GM12865 (cell line): ENCODE measurements at regions not wholly inside any gene's neighbourhood (a gene's known extent, or its start where the extent isn't known, plus 50 kb on each side); places are given as distances from the start of the nearest gene placed in this dataset.

Experiments
- DNase-seq: peaks from one replicate; pipeline ENCODE4 v3.0.0; 2010; ENCODE audit warnings: low read depth
- H3K4me3 ChIP-seq: 2 replicates; pipeline ENCODE4 v1.5.1; 2011; ENCODE audit warnings: mild to moderate bottlenecking, low read depth, low read length, control low read depth
- TF ChIP-seq, protein P1 (sequence below): IDR thresholded peaks from 2 replicates; pipeline ENCODE4 v1.5.1; 2011; ENCODE audit warnings: low read length, control low read depth, low read depth, inconsistent platforms; ENCODE audit not compliant: insufficient read depth; ENCODE audit errors: missing control alignments

DNA sequence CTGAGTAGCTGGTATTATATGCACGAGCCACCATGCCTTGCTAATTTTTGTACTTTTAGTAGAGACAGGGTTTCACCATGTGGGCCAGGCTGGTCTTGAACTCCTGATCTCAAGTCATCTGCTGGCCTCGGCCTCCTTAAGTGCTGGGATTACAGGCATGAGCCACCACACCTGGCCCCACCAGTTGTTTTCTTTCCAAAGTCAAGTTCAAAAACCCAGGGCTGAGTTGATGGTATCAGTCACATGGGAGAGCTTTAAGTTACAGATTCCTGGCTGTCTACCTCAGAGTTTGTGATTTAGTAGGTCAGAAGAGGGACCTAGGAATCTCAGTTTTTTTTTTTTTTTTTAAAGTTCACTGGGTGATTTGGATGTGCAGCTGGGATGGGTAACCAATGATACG is 107.7 kb downstream of the SCP2D1 start:
- DNase-seq, result no peak
- H3K4me3 ChIP-seq, result no peak overlapping the region
- TF ChIP-seq, protein P1, sequence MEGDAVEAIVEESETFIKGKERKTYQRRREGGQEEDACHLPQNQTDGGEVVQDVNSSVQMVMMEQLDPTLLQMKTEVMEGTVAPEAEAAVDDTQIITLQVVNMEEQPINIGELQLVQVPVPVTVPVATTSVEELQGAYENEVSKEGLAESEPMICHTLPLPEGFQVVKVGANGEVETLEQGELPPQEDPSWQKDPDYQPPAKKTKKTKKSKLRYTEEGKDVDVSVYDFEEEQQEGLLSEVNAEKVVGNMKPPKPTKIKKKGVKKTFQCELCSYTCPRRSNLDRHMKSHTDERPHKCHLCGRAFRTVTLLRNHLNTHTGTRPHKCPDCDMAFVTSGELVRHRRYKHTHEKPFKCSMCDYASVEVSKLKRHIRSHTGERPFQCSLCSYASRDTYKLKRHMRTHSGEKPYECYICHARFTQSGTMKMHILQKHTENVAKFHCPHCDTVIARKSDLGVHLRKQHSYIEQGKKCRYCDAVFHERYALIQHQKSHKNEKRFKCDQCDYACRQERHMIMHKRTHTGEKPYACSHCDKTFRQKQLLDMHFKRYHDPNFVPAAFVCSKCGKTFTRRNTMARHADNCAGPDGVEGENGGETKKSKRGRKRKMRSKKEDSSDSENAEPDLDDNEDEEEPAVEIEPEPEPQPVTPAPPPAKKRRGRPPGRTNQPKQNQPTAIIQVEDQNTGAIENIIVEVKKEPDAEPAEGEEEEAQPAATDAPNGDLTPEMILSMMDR, result no peak

DNA sequence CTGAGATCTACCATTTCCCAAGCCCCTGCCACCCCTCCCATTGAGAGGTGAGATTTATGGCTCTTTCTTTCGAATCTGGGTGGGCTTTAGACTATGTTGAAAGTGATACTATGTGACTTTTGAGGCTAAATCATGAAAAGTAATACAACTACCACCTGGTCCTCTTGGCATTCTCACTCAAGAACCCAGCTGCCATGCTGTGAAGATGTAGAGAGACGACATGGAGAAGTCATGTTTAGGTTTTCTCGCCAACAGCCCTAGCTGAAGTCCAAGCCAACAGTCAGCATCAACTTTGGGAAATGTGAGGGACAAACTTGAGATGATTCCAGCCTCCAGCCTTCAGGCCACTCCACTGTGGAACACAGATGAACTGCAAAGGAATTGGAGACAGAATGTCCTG is 108.7 kb downstream of the SCP2D1 start:
- no peak overlapping the region for H3K4me3 ChIP-seq
- DNase-seq, result no peak
- TF ChIP-seq, protein P1, result no peak

DNA sequence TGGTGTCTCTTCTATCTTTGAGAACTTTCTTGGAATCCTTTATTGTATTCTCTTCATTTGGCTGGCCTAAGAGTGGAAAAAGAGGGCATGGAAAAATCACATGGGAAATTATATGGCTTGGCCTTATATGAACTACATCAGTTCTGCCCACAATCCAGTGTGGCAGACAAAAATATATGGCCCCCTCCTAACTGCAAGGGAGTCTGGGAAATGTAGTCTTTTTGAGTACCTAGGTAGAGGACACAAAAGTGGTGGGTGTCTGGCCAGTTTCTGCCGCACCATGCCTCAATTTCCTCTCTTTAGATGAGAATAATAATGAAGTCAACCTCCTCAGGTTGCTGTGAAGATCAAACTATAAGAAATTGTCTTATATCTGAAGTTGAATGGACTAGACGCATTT is 109.3 kb downstream of the SCP2D1 start:
- TF ChIP-seq, protein P1, result no peak
- no peak overlapping the region for H3K4me3 ChIP-seq
- DNase-seq, result no peak

DNA sequence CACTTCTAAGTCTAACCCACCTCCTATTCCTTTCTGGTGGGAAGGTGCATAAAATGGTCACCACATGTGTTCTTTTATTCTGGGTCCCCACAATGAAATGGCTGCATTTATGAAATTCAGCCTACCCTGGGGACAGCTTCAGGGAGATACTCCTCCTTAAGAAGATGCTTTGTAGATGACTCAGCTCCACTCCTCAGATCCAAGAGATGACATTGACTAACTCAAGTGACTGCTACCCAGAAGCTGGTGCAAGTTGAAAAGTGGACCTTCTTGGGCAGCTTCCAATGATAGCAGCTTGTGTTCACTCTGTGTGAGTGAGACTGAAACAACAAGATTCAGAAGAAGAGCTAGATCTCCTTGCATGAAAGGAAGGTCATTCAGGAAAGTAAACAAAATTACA is 113.4 kb downstream of the SCP2D1 start:
- TF ChIP-seq, protein P1, result no peak
- H3K4me3 ChIP-seq, result no peak overlapping the region
- no peak for DNase-seq

DNA sequence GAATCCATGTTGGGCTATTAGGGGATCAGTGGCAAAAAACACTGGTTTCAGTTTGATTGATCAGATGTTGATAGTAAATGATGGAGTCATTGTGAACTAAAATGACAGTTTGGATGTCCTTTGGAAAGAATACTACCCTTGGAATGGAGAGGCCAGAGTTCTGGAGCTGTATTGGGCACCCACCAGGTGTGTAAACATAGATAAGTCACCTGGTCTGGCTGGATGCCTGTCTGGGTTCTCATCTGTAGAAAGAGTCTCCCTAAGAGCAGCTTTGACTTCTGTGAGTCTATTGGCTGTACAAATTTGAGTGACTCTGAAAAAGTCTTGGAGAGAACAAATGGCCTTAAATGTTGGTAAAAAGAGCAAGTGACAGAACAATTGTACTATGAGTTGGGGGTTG is 115.0 kb downstream of the SCP2D1 start:
- TF ChIP-seq, protein P1, result no peak
- H3K4me3 ChIP-seq, result no peak overlapping the region
- no peak for DNase-seq

DNA sequence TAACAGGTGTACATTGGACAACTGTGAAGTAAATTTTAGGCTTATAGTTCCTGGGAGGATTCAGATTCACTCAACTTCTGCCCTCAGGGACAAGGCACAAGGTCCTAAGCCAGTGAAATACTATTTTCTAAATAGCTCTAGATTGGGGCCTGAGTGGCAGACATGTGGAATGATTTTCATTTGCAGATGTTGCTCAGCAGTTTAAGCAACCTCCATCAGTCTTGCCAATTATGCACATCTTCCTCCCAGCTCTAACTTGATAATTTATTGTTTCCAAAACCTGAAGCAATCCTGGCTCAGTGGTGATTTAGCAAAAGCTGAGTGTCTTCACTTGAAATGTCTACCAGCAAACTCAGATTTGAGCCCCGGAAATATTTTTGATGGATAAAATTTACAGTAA is 116.2 kb downstream of the SCP2D1 start:
- TF ChIP-seq, protein P1, result no peak
- H3K4me3 ChIP-seq, result no peak overlapping the region
- DNase-seq, result no peak

DNA sequence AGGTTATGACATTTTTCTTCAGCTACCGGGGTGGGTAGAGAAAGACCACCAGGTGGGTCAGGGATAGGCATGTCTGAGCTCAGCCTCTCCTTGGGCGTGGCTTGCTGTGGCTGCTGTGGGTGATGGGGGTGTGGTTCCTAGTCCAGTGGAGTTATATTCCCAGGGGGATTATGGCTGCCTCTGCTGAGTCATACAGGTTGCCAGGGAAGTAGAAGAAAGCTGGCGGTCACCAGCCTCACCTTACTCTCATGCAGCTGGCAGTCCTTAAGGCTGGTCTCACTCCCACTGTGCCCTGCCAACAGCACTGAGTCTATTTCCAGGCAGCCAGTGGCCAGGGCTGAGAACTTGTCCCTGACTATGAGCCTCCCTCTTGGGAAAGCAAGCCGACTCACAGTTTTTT is 130.0 kb downstream of the SCP2D1 start:
- no peak overlapping the region for H3K4me3 ChIP-seq
- DNase-seq, result peak; percentile 7
- TF ChIP-seq, protein P1, result no peak
